ENCODE measurements at regions not wholly inside any gene's neighbourhood (a gene's known extent, or its start where the extent isn't known, plus 50 kb on each side); places are given as distances from the start of the nearest gene placed in this dataset.

- H3K27ac ChIP-seq (ENCODE audit: insufficient read depth in 1 of 2, low read depth in 1 of 2, low read length in 2 of 2, poor library complexity in 1 of 2, severe bottlenecking in 2 of 2) = no peak overlapping the region
- H3K36me3 ChIP-seq (ENCODE audit: control insufficient read depth in 4 of 4, insufficient read depth in 4 of 4, low read length in 3 of 4) = no peaks in the 10 kb centered on the region
- CTCF ChIA-PET = interaction anchor here (0.8 to 7.3 kb wide), 9 partner anchors 9 to 208 kb away, joined by 3 to 81 read pairs (median 3); no protein-coding TSS in a partner anchor
- H3K9me3 ChIP-seq (ENCODE audit: control extremely low read depth in 1 of 5, control insufficient read depth in 4 of 5, insufficient read depth in 2 of 5, low read depth in 1 of 5, low read length in 4 of 5) = no peaks in the 10 kb centered on the region
- H3K27me3 ChIP-seq (replicated peaks in 2 of 5; ENCODE audit: control insufficient read depth in 4 of 5, insufficient read depth in 5 of 5, low read length in 4 of 5) = no peaks in the 10 kb centered on the region
- peak; percentile 79 to 91 (median 88) for DNase-seq
- POLR2A ChIA-PET = no interaction called here
- peaks cover 3 to 10% (median 7%) of the 10 kb centered on the region in 4 experiments for H3K4me1 ChIP-seq (ENCODE audit: control extremely low read depth in 1 of 4, control insufficient read depth in 4 of 4, insufficient read depth in 4 of 4, low read length in 3 of 4)
- WGBS (ENCODE audit: insufficient coverage) = 50% methylated on average over 1 of the region's 3 CpGs
- no peak overlapping the region for H3K4me3 ChIP-seq (ENCODE audit: control insufficient read depth in 1 of 7, extremely low read depth in 1 of 7, insufficient read depth in 4 of 7, low read depth in 2 of 7, low read length in 6 of 7)
Measured at GRCh38 chr5:68460147-68460798, 244.7 kb downstream of the PIK3R1 start.

GRCh38 chr5:68463606-68464005 is 248.1 kb downstream of the PIK3R1 start:
- ChIA-PET POLR2A (no interaction called here), CTCF (interaction anchor here (1.0 to 7.3 kb wide), 6 partner anchors 152 to 190 kb away, joined by 3 to 81 read pairs (median 4); no protein-coding TSS in a partner anchor)
- Histone ChIP-seq H3K4me3 (ENCODE audit: control insufficient read depth in 1 of 7, extremely low read depth in 1 of 7, insufficient read depth in 4 of 7, low read depth in 2 of 7, low read length in 6 of 7) (no peak overlapping the region), H3K4me1 (ENCODE audit: control extremely low read depth in 1 of 4, control insufficient read depth in 4 of 4, insufficient read depth in 4 of 4, low read length in 3 of 4) (peaks cover 7 to 13% (median 10%) of the 10 kb centered on the region in 4 experiments), H3K36me3 (ENCODE audit: control insufficient read depth in 4 of 4, insufficient read depth in 4 of 4, low read length in 3 of 4) (no peaks in the 10 kb centered on the region), H3K9me3 (ENCODE audit: control extremely low read depth in 1 of 5, control insufficient read depth in 4 of 5, insufficient read depth in 2 of 5, low read depth in 1 of 5, low read length in 4 of 5) (no peaks in the 10 kb centered on the region), H3K27ac (ENCODE audit: insufficient read depth in 1 of 2, low read depth in 1 of 2, low read length in 2 of 2, poor library complexity in 1 of 2, severe bottlenecking in 2 of 2) (no peak overlapping the region), H3K27me3 (replicated peaks in 2 of 5; ENCODE audit: control insufficient read depth in 4 of 5, insufficient read depth in 5 of 5, low read length in 4 of 5) (no peaks in the 10 kb centered on the region)
- peak in 2 of 3 donors; percentile 5 to 10 for DNase-seq
- 94% methylated on average over 3 of the region's 3 CpGs for WGBS (ENCODE audit: insufficient coverage)

GRCh38 chr5:68464424-68464823 is 248.9 kb downstream of the PIK3R1 start:
- DNase-seq = peak; percentile 8 to 50 (median 49)
- Histone ChIP-seq H3K4me1 (ENCODE audit: control extremely low read depth in 1 of 4, control insufficient read depth in 4 of 4, insufficient read depth in 4 of 4, low read length in 3 of 4) (peaks cover 7 to 13% (median 10%) of the 10 kb centered on the region in 4 experiments), H3K27ac (ENCODE audit: insufficient read depth in 1 of 2, low read depth in 1 of 2, low read length in 2 of 2, poor library complexity in 1 of 2, severe bottlenecking in 2 of 2) (no peak overlapping the region), H3K9me3 (ENCODE audit: control extremely low read depth in 1 of 5, control insufficient read depth in 4 of 5, insufficient read depth in 2 of 5, low read depth in 1 of 5, low read length in 4 of 5) (no peaks in the 10 kb centered on the region), H3K4me3 (ENCODE audit: control insufficient read depth in 1 of 7, extremely low read depth in 1 of 7, insufficient read depth in 4 of 7, low read depth in 2 of 7, low read length in 6 of 7) (no peak overlapping the region), H3K36me3 (ENCODE audit: control insufficient read depth in 4 of 4, insufficient read depth in 4 of 4, low read length in 3 of 4) (no peaks in the 10 kb centered on the region), H3K27me3 (replicated peaks in 2 of 5; ENCODE audit: control insufficient read depth in 4 of 5, insufficient read depth in 5 of 5, low read length in 4 of 5) (no peaks in the 10 kb centered on the region)
- CTCF ChIA-PET = interaction anchor here (0.6 to 7.3 kb wide), 3 partner anchors 164 to 566 kb away, joined by 3 to 81 read pairs (median 4); no protein-coding TSS in a partner anchor
- WGBS (ENCODE audit: insufficient coverage) = 94% methylated on average over 2 of the region's 4 CpGs
- POLR2A ChIA-PET = no interaction called here

- Histone ChIP-seq H3K9me3 (ENCODE audit: control extremely low read depth in 1 of 5, control insufficient read depth in 4 of 5, insufficient read depth in 2 of 5, low read depth in 1 of 5, low read length in 4 of 5) (no peaks in the 10 kb centered on the region), H3K27me3 (replicated peaks in 2 of 5; ENCODE audit: control insufficient read depth in 4 of 5, insufficient read depth in 5 of 5, low read length in 4 of 5) (no peaks in the 10 kb centered on the region), H3K4me3 (ENCODE audit: control insufficient read depth in 1 of 7, extremely low read depth in 1 of 7, insufficient read depth in 4 of 7, low read depth in 2 of 7, low read length in 6 of 7) (no peak overlapping the region), H3K27ac (ENCODE audit: insufficient read depth in 1 of 2, low read depth in 1 of 2, low read length in 2 of 2, poor library complexity in 1 of 2, severe bottlenecking in 2 of 2) (no peak overlapping the region), H3K4me1 (ENCODE audit: control extremely low read depth in 1 of 4, control insufficient read depth in 4 of 4, insufficient read depth in 4 of 4, low read length in 3 of 4) (peaks cover 7 to 13% (median 10%) of the 10 kb centered on the region in 4 experiments), H3K36me3 (ENCODE audit: control insufficient read depth in 4 of 4, insufficient read depth in 4 of 4, low read length in 3 of 4) (no peaks in the 10 kb centered on the region)
- ChIA-PET POLR2A (no interaction called here), CTCF (interaction anchor here (1.5 to 7.3 kb wide), 2 partner anchors 164 to 178 kb away, joined by 4 to 81 read pairs; no protein-coding TSS in a partner anchor)
- WGBS (ENCODE audit: insufficient coverage) = no CpG with 5 or more reads among the region's 3 CpGs
- DNase-seq = peak; percentile 11 to 73 (median 68)
Measured at GRCh38 chr5:68465133-68465532, 249.6 kb downstream of the PIK3R1 start.

- Histone ChIP-seq H3K27me3 (replicated peaks in 2 of 5; ENCODE audit: control insufficient read depth in 4 of 5, insufficient read depth in 5 of 5, low read length in 4 of 5) (no peaks in the 10 kb centered on the region), H3K9me3 (ENCODE audit: control extremely low read depth in 1 of 5, control insufficient read depth in 4 of 5, insufficient read depth in 2 of 5, low read depth in 1 of 5, low read length in 4 of 5) (no peaks in the 10 kb centered on the region), H3K27ac (ENCODE audit: insufficient read depth in 1 of 2, low read depth in 1 of 2, low read length in 2 of 2, poor library complexity in 1 of 2, severe bottlenecking in 2 of 2) (no peak overlapping the region), H3K4me1 (ENCODE audit: control extremely low read depth in 1 of 4, control insufficient read depth in 4 of 4, insufficient read depth in 4 of 4, low read length in 3 of 4) (peaks cover 7 to 13% (median 10%) of the 10 kb centered on the region in 4 experiments), H3K4me3 (ENCODE audit: control insufficient read depth in 1 of 7, extremely low read depth in 1 of 7, insufficient read depth in 4 of 7, low read depth in 2 of 7, low read length in 6 of 7) (no peak overlapping the region), H3K36me3 (ENCODE audit: control insufficient read depth in 4 of 4, insufficient read depth in 4 of 4, low read length in 3 of 4) (no peaks in the 10 kb centered on the region)
- POLR2A ChIA-PET = no interaction called here
- DNase-seq = no peak
- CTCF ChIA-PET = interaction anchor here (1.5 kb wide), 1 partner anchor 165 kb away, joined by 4 read pairs; no protein-coding TSS in a partner anchor
- WGBS (ENCODE audit: insufficient coverage) = 97% methylated on average over 3 of the region's 6 CpGs
Measured at GRCh38 chr5:68465934-68466551, 250.5 kb downstream of the PIK3R1 start.

- POLR2A ChIA-PET = interaction anchor here (0.8 kb wide), 1 partner anchor 470 kb away, joined by 4 read pairs; no protein-coding TSS in a partner anchor
Measured at GRCh38 chr5:68467208-68467607, 251.7 kb downstream of the PIK3R1 start.

GRCh38 chr5:68467794-68468193 is 252.2 kb downstream of the PIK3R1 start:
- Histone ChIP-seq H3K4me3 (ENCODE audit: control insufficient read depth in 1 of 7, extremely low read depth in 1 of 7, insufficient read depth in 4 of 7, low read depth in 2 of 7, low read length in 6 of 7) (no peak overlapping the region), H3K4me1 (ENCODE audit: control extremely low read depth in 1 of 4, control insufficient read depth in 4 of 4, insufficient read depth in 4 of 4, low read length in 3 of 4) (peaks cover 7 to 13% (median 10%) of the 10 kb centered on the region in 4 experiments), H3K36me3 (ENCODE audit: control insufficient read depth in 4 of 4, insufficient read depth in 4 of 4, low read length in 3 of 4) (no peaks in the 10 kb centered on the region), H3K27me3 (replicated peaks in 2 of 5; ENCODE audit: control insufficient read depth in 4 of 5, insufficient read depth in 5 of 5, low read length in 4 of 5) (no peaks in the 10 kb centered on the region), H3K9me3 (ENCODE audit: control extremely low read depth in 1 of 5, control insufficient read depth in 4 of 5, insufficient read depth in 2 of 5, low read depth in 1 of 5, low read length in 4 of 5) (no peaks in the 10 kb centered on the region), H3K27ac (ENCODE audit: insufficient read depth in 1 of 2, low read depth in 1 of 2, low read length in 2 of 2, poor library complexity in 1 of 2, severe bottlenecking in 2 of 2) (no peak overlapping the region)
- 100% methylated on average over 1 of the region's 2 CpGs for WGBS (ENCODE audit: insufficient coverage)
- DNase-seq = no peak
- ChIA-PET POLR2A (no interaction called here), CTCF (interaction anchor here (1.4 kb wide), 1 partner anchor 181 kb away, joined by 5 read pairs; no protein-coding TSS in a partner anchor)

More at GRCh38 chr5:68467208-68467607, 251.7 kb downstream of the PIK3R1 start:
- 100% methylated on average over 2 of the region's 2 CpGs for WGBS (ENCODE audit: insufficient coverage)
- Histone ChIP-seq H3K36me3 (ENCODE audit: control insufficient read depth in 4 of 4, insufficient read depth in 4 of 4, low read length in 3 of 4) (no peaks in the 10 kb centered on the region), H3K27ac (ENCODE audit: insufficient read depth in 1 of 2, low read depth in 1 of 2, low read length in 2 of 2, poor library complexity in 1 of 2, severe bottlenecking in 2 of 2) (no peak overlapping the region), H3K4me3 (ENCODE audit: control insufficient read depth in 1 of 7, extremely low read depth in 1 of 7, insufficient read depth in 4 of 7, low read depth in 2 of 7, low read length in 6 of 7) (no peak overlapping the region), H3K9me3 (ENCODE audit: control extremely low read depth in 1 of 5, control insufficient read depth in 4 of 5, insufficient read depth in 2 of 5, low read depth in 1 of 5, low read length in 4 of 5) (no peaks in the 10 kb centered on the region), H3K4me1 (ENCODE audit: control extremely low read depth in 1 of 4, control insufficient read depth in 4 of 4, insufficient read depth in 4 of 4, low read length in 3 of 4) (peaks cover 7 to 13% (median 10%) of the 10 kb centered on the region in 4 experiments), H3K27me3 (replicated peaks in 2 of 5; ENCODE audit: control insufficient read depth in 4 of 5, insufficient read depth in 5 of 5, low read length in 4 of 5) (no peaks in the 10 kb centered on the region)
- CTCF ChIA-PET = no interaction called here
- no peak for DNase-seq

All from common myeloid progenitor, CD34-positive (primary cell).